ENCODE measurements at regions not wholly inside any gene's neighbourhood (a gene's known extent, or its start where the extent isn't known, plus 50 kb on each side); places are given as distances from the start of the nearest gene placed in this dataset.

DNA sequence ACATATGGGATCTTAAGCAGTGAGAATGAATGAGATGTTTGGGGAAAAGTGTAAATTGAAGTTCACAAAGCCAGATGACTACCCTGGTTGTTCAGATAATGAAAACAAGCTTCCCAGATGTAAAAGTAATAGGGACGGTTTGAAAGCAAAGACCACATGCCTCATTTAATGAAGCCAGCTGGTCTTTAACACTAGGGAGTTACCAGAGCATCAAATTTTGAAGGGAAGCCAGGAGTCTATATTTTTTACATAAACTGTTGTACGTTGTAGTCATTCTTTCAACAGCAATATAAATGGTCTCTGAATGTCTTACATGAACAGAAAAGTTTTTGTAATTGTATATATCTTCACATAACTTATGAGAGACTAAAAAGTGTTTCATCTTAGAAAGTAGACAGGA is 2604.5 kb upstream of the PCDH20 start:
- DNase-seq, result no peak

DNA sequence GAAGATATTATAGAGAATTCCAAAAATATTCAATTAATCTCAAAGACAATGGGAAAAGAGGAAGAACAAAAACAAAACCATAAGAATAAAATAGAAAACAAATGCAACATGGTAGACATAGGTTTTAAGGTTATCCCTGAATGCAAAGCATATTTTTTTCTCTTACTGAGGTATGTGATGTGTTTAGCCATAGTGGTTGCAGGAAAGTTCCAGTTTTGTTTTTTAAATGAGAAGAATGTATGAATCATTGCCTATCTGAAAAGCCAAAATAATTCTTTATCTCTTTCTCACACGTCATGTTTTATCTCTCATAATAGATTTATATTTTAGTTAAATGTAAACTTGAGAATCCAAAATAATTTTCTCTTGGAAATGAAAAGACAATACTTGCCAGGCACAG is 2591.7 kb upstream of the PCDH20 start:
- no peak for DNase-seq

DNA sequence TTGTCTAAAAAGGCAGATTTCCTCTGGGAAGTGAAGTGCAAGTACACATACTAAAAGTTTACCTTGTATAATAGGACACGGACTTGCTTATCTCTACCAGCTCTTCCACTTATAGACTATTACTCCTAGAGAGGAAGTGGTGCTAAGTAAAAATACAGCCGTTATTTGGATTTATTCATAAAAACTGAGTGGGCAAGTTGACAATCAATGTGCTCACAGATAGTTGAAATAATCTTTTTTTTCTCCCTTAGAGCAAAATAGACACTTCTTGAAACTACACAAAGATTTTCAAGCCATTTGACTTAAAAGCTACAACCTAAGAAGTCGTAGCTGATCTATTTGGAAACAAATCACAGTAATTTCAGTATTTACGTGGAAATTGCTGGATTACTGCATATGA is 2584.7 kb upstream of the PCDH20 start:
- no peak for DNase-seq

DNA sequence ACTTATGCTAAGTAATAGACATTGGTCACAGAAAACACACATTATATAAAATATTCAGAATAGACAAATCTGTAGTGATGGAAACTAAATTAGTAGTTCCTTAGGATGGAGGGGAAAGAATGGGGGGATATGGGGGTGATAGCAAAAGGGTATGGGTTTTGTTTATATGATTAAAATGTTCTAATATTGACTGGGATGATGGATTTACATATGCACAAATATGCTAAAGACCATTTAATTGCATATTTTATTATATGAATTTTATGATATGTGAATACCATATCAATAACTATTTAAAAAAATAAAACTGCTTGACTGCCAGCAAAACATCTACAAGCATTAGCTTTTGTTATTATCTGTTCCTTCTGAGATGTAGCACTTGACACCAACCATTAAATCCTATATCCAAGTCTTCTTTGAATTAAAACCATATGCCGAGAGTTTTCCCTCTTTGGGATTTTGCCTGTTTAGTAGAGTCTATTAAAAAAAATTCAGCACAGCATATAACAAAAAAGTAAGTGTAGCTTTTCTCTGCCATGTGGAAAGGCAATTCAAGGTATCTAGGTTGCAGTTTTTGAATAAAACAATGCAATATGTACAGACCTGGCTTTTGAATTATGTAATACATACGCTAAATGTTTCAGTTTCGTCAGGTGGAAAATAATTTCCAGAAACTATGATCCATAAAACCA is 2584.1 kb upstream of the PCDH20 start:
- no peak for DNase-seq

DNA sequence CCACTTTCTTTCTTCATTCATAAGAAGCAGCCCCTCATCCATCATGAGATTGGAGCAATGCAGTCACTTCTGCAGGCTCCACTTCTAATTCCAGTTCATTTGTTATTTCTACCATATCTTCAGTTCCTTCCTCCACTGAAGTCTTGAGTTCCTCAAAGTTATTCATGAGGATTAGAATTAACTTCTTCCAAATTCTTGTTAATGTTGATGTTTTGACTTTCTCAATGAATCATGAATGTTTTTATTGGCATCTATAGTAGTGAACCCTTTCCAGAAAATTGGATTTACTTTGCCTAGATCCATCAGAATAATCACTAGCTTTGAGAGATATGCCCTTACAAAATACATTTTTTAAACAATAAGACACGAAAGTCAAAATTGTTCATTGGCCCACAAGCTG is 2567.7 kb upstream of the PCDH20 start:
- DNase-seq, result no peak

DNA sequence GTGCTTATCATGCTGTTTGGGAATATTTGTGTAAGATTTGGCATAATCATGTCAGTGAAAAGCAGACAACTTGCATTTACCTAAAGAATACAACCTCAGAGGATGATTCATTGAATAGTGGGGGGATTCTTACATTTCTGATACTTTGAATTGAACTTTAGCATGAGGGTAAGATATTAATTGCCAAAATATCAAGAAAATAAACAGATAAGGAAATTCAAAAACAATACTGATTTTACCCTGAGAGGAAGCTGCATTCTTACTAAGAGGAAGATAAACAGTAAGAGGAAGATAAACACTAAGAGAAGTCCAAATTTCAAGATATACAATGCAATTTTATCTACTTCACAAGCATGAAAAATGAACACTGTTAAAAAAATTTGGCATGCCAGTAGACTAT is 2564.3 kb upstream of the PCDH20 start:
- DNase-seq, result no peak

DNA sequence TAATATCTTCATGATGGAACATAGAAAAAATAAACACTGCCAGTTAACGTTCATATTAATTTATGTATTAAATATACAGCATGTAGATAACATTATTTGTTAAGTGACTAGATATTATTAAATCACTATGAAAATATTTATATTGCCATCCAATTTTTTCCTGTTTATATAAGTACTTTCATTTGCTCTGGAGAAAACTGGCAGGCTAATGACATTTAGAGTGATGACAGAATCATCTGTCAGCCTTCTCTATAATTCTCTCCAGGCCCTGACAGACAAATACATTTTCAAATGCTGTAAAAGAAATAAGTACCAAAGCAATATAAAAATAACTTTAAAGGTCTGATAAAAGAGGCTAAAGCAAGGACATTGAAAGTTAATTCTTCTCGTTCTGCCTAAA is 2556.7 kb upstream of the PCDH20 start:
- DNase-seq, result no peak

DNA sequence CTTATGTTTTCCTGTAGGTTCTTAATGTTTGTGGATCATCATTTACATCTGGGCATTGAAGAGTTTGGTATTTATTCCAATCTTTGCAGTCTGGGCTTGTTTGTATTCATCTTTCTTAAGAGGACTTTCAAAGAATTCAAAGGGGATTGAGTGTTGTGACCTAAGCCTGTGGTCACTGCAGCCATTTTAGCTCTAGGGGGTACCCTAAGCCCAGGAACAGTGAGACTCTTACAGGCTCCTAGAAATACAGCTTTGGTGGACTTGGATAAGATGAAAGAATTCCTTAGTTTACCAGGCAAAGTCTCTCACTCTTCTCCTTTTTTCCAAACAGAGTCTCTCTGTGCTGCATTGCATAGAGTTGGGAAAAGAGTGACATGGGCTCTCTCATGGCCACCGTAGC is 2539.0 kb upstream of the PCDH20 start:
- DNase-seq, result no peak

DNA sequence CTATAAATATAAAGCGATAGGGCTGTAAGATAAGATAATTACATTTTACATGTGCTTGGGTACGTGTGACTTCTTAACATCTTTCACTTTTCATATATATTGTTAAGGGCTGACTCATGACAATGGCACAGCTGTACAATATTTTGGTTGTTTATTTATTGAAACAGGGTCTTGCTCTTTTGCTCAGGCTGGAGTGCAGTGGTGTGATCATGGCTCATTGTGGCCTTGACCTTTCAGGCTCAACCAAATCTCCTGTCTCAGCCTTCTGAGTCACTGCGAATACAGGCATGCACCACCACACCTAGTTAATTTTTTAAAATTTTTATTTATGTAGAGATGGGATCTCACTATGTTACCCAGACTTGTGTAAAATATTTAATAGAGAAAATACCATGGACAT is 2532.4 kb upstream of the PCDH20 start:
- no peak for DNase-seq

DNA sequence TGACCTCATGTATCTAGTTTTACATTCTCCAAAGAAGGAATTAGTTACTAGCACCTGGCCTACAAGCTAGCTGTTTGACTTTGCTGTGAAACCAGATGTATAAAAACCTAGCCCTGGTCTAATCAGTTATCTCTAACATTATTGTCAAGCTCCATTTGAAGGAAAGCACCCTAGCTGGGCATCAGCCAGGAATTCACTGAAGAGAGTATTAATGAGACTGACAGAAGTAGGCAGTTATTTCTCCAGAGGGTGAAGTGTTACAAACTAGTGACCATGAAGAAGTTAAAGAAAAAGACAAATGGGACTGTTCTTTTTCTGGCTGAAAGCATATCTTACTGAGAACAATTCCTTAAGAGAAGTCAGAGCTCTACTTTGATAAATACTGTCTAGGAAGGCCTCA is 2529.3 kb upstream of the PCDH20 start:
- DNase-seq, result no peak

DNA sequence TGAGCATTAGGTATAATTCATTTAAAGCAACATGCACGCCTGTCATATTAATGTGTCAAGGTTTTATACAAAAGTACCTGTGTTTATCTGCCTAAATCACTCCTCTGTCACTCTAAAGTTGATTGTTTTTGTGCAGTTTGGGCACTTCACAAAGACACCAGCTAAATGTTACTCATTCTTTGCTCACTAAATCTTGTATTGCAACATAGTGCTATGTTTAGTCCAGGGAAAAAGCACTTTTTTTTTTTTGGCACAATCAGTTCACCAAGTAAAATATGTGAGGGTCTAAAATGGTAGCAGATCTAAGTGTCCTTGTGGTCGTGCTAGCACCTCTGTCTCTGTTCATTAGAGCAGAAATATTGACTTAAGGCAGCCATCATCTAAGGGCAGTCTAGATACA is 2526.7 kb upstream of the PCDH20 start:
- DNase-seq, result no peak

DNA sequence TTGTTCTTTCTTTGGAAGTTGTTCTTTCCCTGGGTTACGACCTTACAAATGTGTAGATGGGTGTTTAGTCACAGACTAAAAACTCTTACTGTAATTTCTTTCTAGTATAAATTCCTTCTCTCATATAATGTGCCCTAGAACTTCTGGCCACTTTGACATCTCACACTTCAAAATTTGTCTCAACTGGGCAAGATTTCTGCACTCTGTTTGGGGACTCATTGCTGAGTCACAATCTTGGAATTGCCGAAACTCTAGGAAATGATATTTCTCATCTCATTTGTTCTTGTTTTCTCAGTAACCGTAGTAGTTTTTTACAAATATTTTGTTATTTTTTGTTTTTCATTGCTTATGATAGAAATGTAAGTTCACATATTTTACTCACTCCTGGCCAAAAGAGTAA is 2523.2 kb upstream of the PCDH20 start:
- DNase-seq, result no peak

DNA sequence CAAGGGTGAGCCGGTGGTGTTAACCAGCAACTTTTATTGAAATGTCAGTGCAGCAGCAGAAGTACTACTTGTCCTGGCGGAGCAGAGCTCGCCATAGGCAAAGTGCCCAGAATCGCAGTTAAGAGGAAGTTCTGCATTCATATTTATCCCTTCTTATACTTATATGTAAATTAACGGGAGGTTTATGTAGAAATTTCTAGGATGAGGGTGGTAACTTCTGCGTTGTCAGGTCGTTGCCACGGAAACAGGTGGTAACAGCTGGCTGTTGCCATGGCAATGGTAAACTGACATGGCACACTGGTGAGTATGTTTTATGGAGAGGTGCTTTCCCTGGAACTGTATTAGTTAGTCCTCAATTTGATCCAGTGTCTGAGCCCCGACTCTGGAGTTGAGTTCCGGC is 2494.9 kb upstream of the PCDH20 start:
- no peak for DNase-seq

DNA sequence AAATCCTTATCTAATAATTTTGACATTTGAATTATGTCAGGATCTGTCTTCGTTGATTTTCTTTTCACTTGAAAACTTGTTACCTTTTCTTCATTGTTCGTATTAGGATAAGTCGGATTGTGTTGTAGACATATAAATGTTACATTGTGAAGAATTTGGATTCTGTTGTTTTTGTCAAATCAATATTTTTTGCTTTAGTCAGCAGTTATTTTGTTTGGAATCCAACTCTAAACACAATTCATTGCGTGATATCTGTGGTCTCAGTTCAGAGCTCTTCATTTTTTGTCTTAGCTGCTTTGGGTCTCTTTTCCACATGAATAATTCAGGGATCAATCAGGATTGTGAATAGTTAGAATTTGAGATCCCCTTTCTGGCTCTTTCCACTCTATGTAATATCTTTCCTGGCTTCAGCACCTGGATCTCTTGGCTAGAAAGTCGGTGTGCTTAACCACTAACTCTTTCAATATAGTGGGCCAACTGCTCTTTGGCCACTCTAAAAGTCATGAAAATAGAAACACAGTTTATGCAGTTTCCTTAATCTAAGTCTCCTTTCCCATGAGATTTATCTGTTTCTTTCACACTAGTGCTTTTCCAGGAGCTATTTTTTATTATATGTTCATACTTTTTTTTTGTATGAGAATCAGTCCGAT is 2494.2 kb upstream of the PCDH20 start:
- DNase-seq, result no peak

DNA sequence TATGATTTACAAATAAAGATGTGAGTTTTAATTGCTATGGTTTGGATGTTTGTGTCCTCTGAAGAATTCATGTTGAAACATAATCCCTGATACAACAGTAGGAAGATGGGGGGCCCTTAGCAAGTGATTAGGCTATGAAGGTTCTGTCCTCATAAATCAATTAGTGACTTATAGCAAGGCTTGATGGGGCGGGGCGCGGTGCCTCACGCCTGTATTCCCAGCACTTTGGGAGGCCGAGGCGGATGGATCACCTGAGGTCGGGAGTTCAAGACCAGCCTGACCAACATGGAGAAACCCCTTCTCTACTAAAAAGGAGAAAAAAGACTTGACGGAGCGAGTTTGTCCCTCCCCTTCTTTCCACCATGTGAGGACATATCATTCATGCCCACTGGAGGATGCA is 2486.5 kb upstream of the PCDH20 start:
- DNase-seq, result no peak

DNA sequence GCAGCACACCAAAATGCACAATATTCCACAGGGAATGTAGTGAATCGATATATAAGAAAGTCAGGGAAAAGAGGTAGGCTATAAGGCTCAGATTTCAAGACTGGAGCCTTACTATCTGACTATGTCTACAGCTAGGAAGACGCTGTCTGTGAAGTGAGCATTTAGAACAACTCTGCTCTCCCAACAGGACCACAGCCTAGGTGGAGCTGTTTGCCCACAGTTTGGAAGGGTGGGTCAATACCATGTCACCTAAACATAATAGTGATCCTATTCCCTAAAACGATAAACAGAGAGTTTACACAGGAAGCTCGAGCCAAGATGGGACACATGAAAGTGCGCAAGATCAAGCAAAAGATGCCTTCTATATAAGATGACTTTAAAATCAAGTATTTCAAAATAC is 2486.0 kb upstream of the PCDH20 start:
- DNase-seq, result no peak

DNA sequence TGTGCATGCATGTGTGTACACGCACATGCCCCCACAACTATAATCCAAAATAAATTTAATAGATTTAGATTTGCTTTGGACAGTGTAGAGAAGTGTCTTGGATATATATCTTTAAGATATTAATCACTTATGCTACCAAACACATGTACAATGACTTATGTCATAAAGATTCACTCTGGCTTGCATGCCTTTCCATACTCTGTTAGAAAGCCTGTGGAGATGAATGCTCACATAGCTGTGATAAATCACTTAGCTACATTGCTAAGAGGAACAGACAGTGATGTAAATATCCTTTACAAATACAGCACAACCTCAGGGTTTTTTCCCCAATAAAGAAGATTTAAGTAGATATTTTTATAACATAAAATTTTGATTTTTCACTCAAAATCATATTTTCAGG is 2484.8 kb upstream of the PCDH20 start:
- no peak for DNase-seq

DNA sequence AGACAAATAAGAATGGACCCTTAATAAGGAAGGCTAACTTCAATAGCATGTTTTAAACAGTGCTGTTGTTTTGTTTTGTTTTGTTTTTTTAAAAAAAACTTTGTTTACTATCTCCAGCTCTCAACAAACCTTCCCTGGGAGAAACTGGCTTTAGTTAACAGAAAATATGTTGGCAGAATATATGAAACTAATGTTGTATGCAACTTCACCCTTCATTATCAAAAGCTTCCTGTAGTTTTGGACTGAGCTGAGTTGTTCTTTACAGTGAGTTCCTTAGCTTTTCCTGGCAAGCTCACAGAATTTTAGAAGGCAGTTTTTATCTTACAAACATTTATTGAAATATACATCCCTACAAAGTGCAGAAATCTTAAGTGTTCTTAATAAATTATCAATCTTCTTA is 2480.7 kb upstream of the PCDH20 start:
- DNase-seq, result no peak

DNA sequence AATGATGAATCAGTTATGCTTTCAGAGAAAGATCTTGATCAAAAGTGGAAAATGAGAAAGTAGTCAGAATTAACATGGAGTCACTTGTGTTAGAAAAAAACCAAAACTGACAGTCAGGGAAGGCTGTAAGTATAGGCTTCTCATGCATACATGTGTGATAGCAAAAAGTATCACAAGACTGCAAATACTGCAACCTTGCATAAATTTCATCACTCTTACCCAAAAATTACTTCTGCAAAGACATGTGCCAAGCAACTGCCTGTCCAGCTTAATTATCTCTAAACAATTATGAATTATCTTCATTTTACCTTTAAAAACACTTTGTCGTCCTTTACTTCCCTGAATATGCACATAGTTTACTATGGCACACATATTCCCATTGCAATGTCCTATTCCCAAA is 2466.4 kb upstream of the PCDH20 start:
- no peak for DNase-seq

DNA sequence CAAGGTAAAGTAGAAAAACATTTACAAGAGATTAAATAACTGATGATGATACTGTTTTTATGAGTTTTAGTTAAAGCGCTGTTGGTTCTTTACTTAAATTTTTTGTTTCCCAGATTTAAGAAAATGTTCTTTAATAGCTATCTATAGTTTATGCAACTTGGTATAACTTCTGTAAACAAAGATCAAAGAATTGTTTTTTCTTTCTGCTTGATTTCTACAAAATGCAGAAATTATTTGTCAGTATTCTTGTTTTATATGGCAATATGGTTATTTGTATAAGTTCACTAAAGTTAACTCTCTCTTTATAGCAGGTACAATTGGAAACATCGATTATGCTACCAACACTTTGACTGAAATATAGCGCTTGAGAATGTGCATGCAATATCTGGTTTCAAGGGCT is 2465.1 kb upstream of the PCDH20 start:
- DNase-seq, result no peak

DNA sequence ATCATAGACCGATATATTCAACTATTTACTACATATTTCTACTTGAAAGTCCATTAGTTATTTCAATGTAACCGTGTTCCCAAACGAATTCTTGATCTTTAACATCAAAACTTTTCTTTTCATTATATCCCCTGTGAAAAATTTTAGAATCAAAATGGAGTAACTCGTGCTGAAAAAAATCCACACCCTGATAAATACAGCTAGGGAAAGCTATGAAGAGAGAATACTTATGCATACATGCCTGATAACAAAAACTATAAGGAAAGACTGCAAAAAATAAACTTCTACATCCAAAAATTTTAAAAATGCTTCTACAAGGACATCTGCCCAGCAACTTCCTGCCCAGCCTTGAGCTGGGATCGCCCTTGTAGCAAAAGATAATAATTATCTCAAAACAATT is 2458.3 kb upstream of the PCDH20 start:
- no peak for DNase-seq

DNA sequence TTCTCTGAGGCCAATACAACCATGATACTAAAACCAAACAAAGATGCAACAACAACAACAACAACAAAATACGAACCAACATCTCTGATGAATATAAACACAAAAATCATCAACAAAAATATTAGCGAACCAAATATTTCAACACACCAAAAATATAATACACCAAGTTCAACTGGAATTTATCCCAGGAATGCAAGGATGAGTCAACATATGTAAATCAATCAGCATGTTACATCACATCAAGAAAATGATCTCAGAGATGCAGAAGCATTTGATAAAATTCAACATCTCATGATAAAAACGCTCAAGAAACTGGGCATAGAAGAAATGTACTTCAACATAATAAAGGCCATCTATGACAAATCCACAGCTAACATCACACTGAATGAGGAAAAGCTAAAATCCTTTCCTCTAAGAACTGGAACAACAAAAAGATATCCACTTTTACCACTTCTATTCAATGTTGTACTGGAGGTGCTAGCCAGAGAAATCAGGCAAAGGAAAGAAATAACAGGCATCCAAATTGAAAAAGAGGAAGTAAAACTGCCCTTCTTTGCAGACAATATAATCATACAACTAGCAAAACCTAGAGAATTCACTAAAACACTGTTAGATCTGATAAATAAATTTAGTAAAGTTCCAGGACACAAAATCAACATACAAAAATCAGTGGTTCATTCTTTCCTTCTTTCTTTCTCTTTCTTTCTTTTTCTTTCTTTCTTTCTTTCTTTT is 2448.7 kb upstream of the PCDH20 start:
- no peak for DNase-seq

DNA sequence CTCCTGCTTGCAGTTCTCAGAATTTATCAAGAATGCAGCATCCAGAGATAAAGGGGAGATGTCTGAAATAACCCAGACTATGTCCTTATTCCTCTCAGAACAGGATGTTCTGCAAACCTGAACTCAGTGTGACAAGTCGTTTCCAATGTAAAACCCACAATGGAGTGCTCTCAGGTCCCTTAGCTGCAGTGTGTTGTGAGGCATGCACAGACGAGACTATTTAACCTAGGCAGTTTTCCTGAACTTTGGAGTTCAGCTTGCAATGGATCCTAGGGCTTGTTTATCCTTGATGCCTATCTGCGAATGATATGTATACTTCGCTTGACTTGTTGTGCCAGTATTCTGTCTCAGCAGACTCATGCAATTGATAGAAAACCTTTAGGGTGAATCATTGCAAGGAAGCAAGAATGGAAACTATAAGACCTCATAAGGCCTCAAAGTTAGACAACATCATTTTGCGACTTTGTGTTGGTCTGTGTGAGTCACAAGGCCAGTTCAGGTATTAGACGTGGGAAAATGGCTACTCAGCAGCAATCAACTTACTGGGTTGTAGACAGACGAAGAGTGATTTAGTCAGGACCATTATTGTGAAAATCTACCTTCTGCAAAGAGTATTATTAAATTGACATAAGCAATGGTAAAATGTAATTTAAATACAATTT is 2439.9 kb upstream of the PCDH20 start:
- no peak for DNase-seq

DNA sequence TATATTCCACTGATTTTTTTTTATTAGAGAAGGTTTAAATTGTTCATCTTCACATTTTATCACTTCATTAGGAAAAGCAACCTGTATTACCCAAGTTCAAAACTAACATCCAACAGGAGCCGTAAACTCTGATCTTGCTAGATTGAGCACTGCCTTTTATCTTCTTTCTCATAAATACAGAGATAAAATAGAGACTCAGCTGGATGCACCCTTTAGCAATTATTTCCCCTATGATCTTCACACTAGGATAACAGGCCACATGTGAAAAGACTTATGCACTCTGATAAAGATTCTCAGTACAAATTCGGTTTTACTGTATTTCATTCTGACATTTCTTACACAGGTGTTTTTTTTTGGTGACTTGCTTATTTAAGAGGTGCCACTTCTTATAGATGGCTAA is 2438.2 kb upstream of the PCDH20 start:
- no peak for DNase-seq
